HEK293 (cell line): ENCODE measurements at regions not wholly inside any gene's neighbourhood (a gene's known extent, or its start where the extent isn't known, plus 50 kb on each side); places are given as distances from the start of the nearest gene placed in this dataset.

Experiments used
- CTCF ChIA-PET: fragments of 350-600 bp; formaldehyde crosslinking; extraction: SDS; loops from one replicate; lab custom pipeline; 2021; ENCODE audit warnings: antibody characterized with exemption; lab: Yijun Ruan, JAX
- POLR2A ChIA-PET: fragments of 300-600 bp; formaldehyde crosslinking; extraction: SDS; loops from one replicate; lab custom pipeline; 2020; ENCODE audit warnings: antibody characterized with exemption, inconsistent platforms; lab: Yijun Ruan, JAX
- H3K27ac ChIP-seq: fragments of 200-500 bp; sonication (Bioruptor generic); 2 replicates; pipeline ENCODE4 v1.5.1; 2014; ENCODE audit warnings: low read depth, low read length, control low read depth, inconsistent platforms; ENCODE audit errors: extremely low read depth
- H3K36me3 ChIP-seq, 2 experiments: fragments of 200-500 bp in 1 of 2; sonication (Bioruptor generic) in 1 of 2; 1 replicate in 1 of 2; 2 replicates in 1 of 2; pipeline ENCODE4 v1.5.1; 2014 to 2017; ENCODE audit warnings: inconsistent platforms in 2 of 2, low read length in 2 of 2; ENCODE audit not compliant: control insufficient read depth in 2 of 2, insufficient read depth in 1 of 2
- H3K4me1 ChIP-seq: fragments of 200-500 bp; sonication (Bioruptor generic); 2 replicates; pipeline ENCODE4 v1.5.1; 2014; ENCODE audit warnings: mild to moderate bottlenecking, low read length, inconsistent platforms; ENCODE audit not compliant: control insufficient read depth, insufficient read depth
- H3K4me3 ChIP-seq: 2 replicates; pipeline ENCODE4 v1.5.1; 2011; ENCODE audit warnings: low read depth, mild to moderate bottlenecking, control low read depth, low read length, moderate library complexity
- H3K9me3 ChIP-seq: fragments of 200-500 bp; sonication (Bioruptor generic); 2 replicates; pipeline ENCODE4 v1.5.1; 2014; ENCODE audit warnings: low read depth, low read length, inconsistent platforms; ENCODE audit not compliant: control insufficient read depth, insufficient read depth
- BCL11A ChIP-seq: fragments of 450-650 bp; formaldehyde crosslinking; IDR thresholded peaks from 2 replicates; pipeline ENCODE4 v1.5.1; 2016; ENCODE audit warnings: low read depth, missing biosample characterization, missing genetic modification characterization
- HIC1 ChIP-seq: fragments of 450-650 bp; formaldehyde crosslinking; IDR thresholded peaks from 2 replicates; pipeline ENCODE4 v1.5.1; 2016; ENCODE audit warnings: missing biosample characterization, missing genetic modification characterization
- MYNN ChIP-seq: fragments of 450-650 bp; formaldehyde crosslinking; IDR thresholded peaks from 2 replicates; pipeline ENCODE4 v1.5.1; 2016; ENCODE audit warnings: missing biosample characterization, missing genetic modification characterization, borderline replicate concordance
- OVOL3 ChIP-seq: fragments of 450-650 bp; formaldehyde crosslinking; IDR thresholded peaks from 2 replicates; pipeline ENCODE4 v1.5.1; 2016; ENCODE audit warnings: missing biosample characterization, missing genetic modification characterization
- YY2 ChIP-seq: fragments of 450-650 bp; formaldehyde crosslinking; IDR thresholded peaks from 2 replicates; pipeline ENCODE4 v1.5.1; 2016; ENCODE audit warnings: missing biosample characterization, missing genetic modification characterization
- ZBTB20 ChIP-seq: fragments of 450-650 bp; formaldehyde crosslinking; IDR thresholded peaks from 2 replicates; pipeline ENCODE4 v1.5.1; 2016; ENCODE audit warnings: missing biosample characterization, missing genetic modification characterization
- ZBTB26 ChIP-seq: fragments of 450-650 bp; formaldehyde crosslinking; optimal IDR thresholded peaks from 2 replicates; pipeline ENCODE3; 2016; ENCODE audit warnings: missing biosample characterization, mild to moderate bottlenecking, missing genetic modification characterization
- ZNF132 ChIP-seq: fragments of 450-650 bp; formaldehyde crosslinking; IDR thresholded peaks from 2 replicates; pipeline ENCODE4 v1.5.1; 2017; ENCODE audit warnings: missing biosample characterization, missing genetic modification characterization, borderline replicate concordance
- ZNF2 ChIP-seq: fragments of 450-650 bp; formaldehyde crosslinking; IDR thresholded peaks from 2 replicates; pipeline ENCODE4 v1.5.1; 2016; ENCODE audit warnings: missing biosample characterization, missing genetic modification characterization
- ZNF211 ChIP-seq: fragments of 450-650 bp; formaldehyde crosslinking; IDR thresholded peaks from 2 replicates; pipeline ENCODE4 v1.5.1; 2016; ENCODE audit warnings: low read depth, missing biosample characterization, missing genetic modification characterization
- ZNF214 ChIP-seq: fragments of 450-650 bp; formaldehyde crosslinking; IDR thresholded peaks from 2 replicates; pipeline ENCODE4 v1.5.1; 2017; ENCODE audit warnings: missing biosample characterization, mild to moderate bottlenecking, missing genetic modification characterization, borderline replicate concordance
- ZNF223 ChIP-seq: fragments of 450-650 bp; formaldehyde crosslinking; IDR thresholded peaks from 2 replicates; pipeline ENCODE4 v1.5.1; 2016; ENCODE audit warnings: missing biosample characterization, missing genetic modification characterization
- ZNF274 ChIP-seq, 2 experiments: fragments of 200-500 bp in 1 of 2; fragments of 450-650 bp in 1 of 2; sonication (Bioruptor generic) in 1 of 2; formaldehyde crosslinking in 1 of 2; IDR thresholded peaks; 2 replicates each; pipeline versions ENCODE4 v1.5.1 to v1.6.1; 2014 to 2016; ENCODE audit warnings: borderline replicate concordance in 1 of 2, inconsistent platforms in 1 of 2, low read length in 1 of 2, missing biosample characterization in 1 of 2, missing genetic modification characterization in 1 of 2
- ZNF324 ChIP-seq: fragments of 450-650 bp; formaldehyde crosslinking; IDR thresholded peaks from 2 replicates; pipeline ENCODE4 v1.5.1; 2016; ENCODE audit warnings: missing biosample characterization, missing genetic modification characterization
- ZNF37A ChIP-seq: fragments of 450-650 bp; IDR thresholded peaks from 2 replicates; pipeline ENCODE4 v1.5.1; 2018; ENCODE audit warnings: missing biosample characterization, missing genetic modification characterization
- ZNF544 ChIP-seq: fragments of 450-650 bp; formaldehyde crosslinking; IDR thresholded peaks from 2 replicates; pipeline ENCODE4 v1.5.0; 2017; ENCODE audit warnings: missing biosample characterization, missing genetic modification characterization
- ZNF596 ChIP-seq: fragments of 450-650 bp; IDR thresholded peaks from 2 replicates; pipeline ENCODE4 v1.5.0; 2018; ENCODE audit warnings: missing biosample characterization, mild to moderate bottlenecking, missing genetic modification characterization, moderate library complexity
- ZNF624 ChIP-seq: fragments of 450-650 bp; formaldehyde crosslinking; IDR thresholded peaks from 2 replicates; pipeline ENCODE4 v1.5.1; 2017; ENCODE audit warnings: missing biosample characterization, missing genetic modification characterization
- ZNF76 ChIP-seq: fragments of 450-650 bp; formaldehyde crosslinking; IDR thresholded peaks from 2 replicates; pipeline ENCODE4; 2016; ENCODE audit warnings: low read depth, missing biosample characterization, missing genetic modification characterization, borderline replicate concordance
- ZNF837 ChIP-seq: fragments of 450-650 bp; formaldehyde crosslinking; IDR thresholded peaks from 2 replicates; pipeline ENCODE4 v1.5.1; 2016; ENCODE audit warnings: missing biosample characterization, missing genetic modification characterization
- TF ChIP-seq, protein P1 (sequence below): fragments of 450-650 bp; formaldehyde crosslinking; IDR thresholded peaks from 2 replicates; pipeline ENCODE4 v1.5.1; 2016; ENCODE audit warnings: missing biosample characterization, missing genetic modification characterization, borderline replicate concordance
- TF ChIP-seq, protein P2 (sequence below): fragments of 450-650 bp; formaldehyde crosslinking; IDR thresholded peaks from 2 replicates; pipeline ENCODE4 v1.5.1; 2016; ENCODE audit warnings: missing biosample characterization, missing genetic modification characterization

DNA sequence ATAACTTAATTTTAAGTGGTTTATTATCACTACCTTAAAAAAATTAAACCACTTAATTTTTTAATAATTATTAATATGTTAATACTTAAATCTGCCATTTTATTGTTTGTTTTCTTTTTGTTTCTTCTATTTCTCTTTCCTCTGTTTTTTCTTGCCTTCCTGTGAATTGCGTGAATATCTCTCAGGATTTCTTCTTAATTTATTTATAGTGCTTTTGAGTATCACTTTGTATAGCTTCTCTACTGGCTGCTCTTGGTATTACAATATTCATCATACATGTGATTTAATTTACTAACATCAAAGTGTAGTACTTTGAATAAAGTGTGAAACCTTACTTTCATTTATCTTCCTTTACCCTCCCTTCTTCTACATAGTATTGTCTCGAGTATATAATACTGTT, 349.5 kb upstream of the CPXCR1 start:
- POLR2A ChIA-PET: no interaction called here
- no peaks in the 10 kb centered on the region for H3K9me3 ChIP-seq
- TF ChIP-seq ZNF624: no peak
- TF ChIP-seq ZNF544 (tag by site-specific recombination): no peak
- TF ChIP-seq ZNF274 (IDR thresholded peaks at IDR 0.05; ENCODE audit: low read length): no peak
- TF ChIP-seq ZNF274 (tag by site-specific recombination; IDR thresholded peaks at IDR 0.05; ENCODE audit: borderline replicate concordance): no peak
- TF ChIP-seq, protein P1, sequence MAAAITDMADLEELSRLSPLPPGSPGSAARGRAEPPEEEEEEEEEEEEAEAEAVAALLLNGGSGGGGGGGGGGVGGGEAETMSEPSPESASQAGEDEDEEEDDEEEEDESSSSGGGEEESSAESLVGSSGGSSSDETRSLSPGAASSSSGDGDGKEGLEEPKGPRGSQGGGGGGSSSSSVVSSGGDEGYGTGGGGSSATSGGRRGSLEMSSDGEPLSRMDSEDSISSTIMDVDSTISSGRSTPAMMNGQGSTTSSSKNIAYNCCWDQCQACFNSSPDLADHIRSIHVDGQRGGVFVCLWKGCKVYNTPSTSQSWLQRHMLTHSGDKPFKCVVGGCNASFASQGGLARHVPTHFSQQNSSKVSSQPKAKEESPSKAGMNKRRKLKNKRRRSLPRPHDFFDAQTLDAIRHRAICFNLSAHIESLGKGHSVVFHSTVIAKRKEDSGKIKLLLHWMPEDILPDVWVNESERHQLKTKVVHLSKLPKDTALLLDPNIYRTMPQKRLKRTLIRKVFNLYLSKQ (tag by site-specific recombination): no peak
- TF ChIP-seq OVOL3 (tag by site-specific recombination): no peak
- no peak for TF ChIP-seq ZNF596 (tag by site-specific recombination)
- TF ChIP-seq MYNN (tag by site-specific recombination): no peak
- TF ChIP-seq ZNF324: no peak
- TF ChIP-seq ZNF76: no peak
- TF ChIP-seq ZNF2 (tag by site-specific recombination): no peak
- no peak for TF ChIP-seq BCL11A
- TF ChIP-seq YY2: no peak
- TF ChIP-seq, protein P2, sequence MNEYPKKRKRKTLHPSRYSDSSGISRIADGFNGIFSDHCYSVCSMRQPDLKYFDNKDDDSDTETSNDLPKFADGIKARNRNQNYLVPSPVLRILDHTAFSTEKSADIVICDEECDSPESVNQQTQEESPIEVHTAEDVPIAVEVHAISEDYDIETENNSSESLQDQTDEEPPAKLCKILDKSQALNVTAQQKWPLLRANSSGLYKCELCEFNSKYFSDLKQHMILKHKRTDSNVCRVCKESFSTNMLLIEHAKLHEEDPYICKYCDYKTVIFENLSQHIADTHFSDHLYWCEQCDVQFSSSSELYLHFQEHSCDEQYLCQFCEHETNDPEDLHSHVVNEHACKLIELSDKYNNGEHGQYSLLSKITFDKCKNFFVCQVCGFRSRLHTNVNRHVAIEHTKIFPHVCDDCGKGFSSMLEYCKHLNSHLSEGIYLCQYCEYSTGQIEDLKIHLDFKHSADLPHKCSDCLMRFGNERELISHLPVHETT: no peak
- no peak for TF ChIP-seq ZNF837 (tag by site-specific recombination)
- TF ChIP-seq ZNF223 (tag by site-specific recombination): no peak
- no peak for TF ChIP-seq ZBTB26 (tag by site-specific recombination)
- TF ChIP-seq, all 188 proteins: peak for 0
- Histone ChIP-seq H3K36me3 (no peaks in the 10 kb centered on the region), H3K4me1 (no peaks in the 10 kb centered on the region), H3K4me3 (no peak overlapping the region), H3K27ac (no peak overlapping the region)
- CTCF ChIA-PET: no interaction called here

DNA sequence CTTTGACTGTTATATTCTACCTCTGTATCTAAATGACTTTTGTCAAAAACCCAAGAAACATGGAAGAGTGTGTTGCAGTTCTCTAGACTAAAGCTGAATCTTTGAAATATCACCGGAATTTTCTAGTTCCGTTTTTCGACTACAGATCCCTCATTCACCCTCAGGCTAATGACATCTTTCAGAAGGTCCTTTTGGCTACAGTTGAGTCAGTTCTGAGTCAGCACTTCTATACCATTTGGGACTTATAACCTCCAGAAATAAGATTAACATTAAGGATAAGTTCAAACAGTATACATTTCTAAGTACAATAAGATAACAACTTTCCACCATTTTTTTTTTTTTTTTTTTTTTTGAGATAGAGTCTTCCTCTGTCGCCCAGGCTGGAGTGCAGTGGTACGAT, 331.0 kb upstream of the CPXCR1 start:
- ChIA-PET CTCF (no interaction called here), POLR2A (no interaction called here)
- TF ChIP-seq ZBTB20 (tag by site-specific recombination) (no peak), ZNF214 (tag by site-specific recombination) (no peak), HIC1 (no peak), ZNF132 (tag by site-specific recombination) (no peak), ZNF37A (tag by site-specific recombination) (no peak), ZNF211 (tag by site-specific recombination) (no peak)
- H3K4me1 ChIP-seq: no peaks in the 10 kb centered on the region
- no peak overlapping the region for H3K4me3 ChIP-seq
- no peaks in the 10 kb centered on the region for H3K36me3 ChIP-seq
- H3K27ac ChIP-seq: no peak overlapping the region
- H3K9me3 ChIP-seq: peaks cover 2% of the 10 kb centered on the region; the same call in 1 of the 2 replicates
